ENCODE measurements at regions not wholly inside any gene's neighbourhood (a gene's known extent, or its start where the extent isn't known, plus 50 kb on each side); places are given as distances from the start of the nearest gene placed in this dataset.

GRCh38 chr9:110073356-110073905 is 134.5 kb downstream of the C9orf152 start:
- DNase-seq (ENCODE audit: low read depth in 2 of 2): no peak
- no peak overlapping the region for H3K4me3 ChIP-seq (replicated peaks in 1 of 2; ENCODE audit: low read depth in 2 of 2, low read length in 2 of 2)
- no peak for TF ChIP-seq CTCF (IDR thresholded peaks at IDR 0.05; ENCODE audit: low read depth, low read length)

GRCh38 chr9:110076894-110077725 is 130.8 kb downstream of the C9orf152 start:
- DNase-seq (ENCODE audit: low read depth in 2 of 2): peak; percentile 64 to 84
- no peak for TF ChIP-seq CTCF (IDR thresholded peaks at IDR 0.05; ENCODE audit: low read depth, low read length)
- no peak overlapping the region for H3K4me3 ChIP-seq (replicated peaks in 1 of 2; ENCODE audit: low read depth in 2 of 2, low read length in 2 of 2)

GRCh38 chr9:110077925-110078324 is 130.0 kb downstream of the C9orf152 start:
- no peak overlapping the region for H3K4me3 ChIP-seq (replicated peaks in 1 of 2; ENCODE audit: low read depth in 2 of 2, low read length in 2 of 2)
- DNase-seq (ENCODE audit: low read depth in 2 of 2): peak in 1 of 2 donors; percentile 47
- no peak for TF ChIP-seq CTCF (IDR thresholded peaks at IDR 0.05; ENCODE audit: low read depth, low read length)

GRCh38 chr9:110078604-110079003 is 129.4 kb downstream of the C9orf152 start:
- DNase-seq (ENCODE audit: low read depth in 2 of 2): no peak
- no peak overlapping the region for H3K4me3 ChIP-seq (replicated peaks in 1 of 2; ENCODE audit: low read depth in 2 of 2, low read length in 2 of 2)
- no peak for TF ChIP-seq CTCF (IDR thresholded peaks at IDR 0.05; ENCODE audit: low read depth, low read length)

- no peak overlapping the region for H3K4me3 ChIP-seq (replicated peaks in 1 of 2; ENCODE audit: low read depth in 2 of 2, low read length in 2 of 2)
- TF ChIP-seq CTCF (IDR thresholded peaks at IDR 0.05; ENCODE audit: low read depth, low read length): no peak
- peak; percentile 65 to 71 for DNase-seq (ENCODE audit: low read depth in 2 of 2)
Observed at GRCh38 chr9:110081395-110081794, 126.6 kb downstream of the C9orf152 start.

- H3K4me3 ChIP-seq (replicated peaks in 1 of 2; ENCODE audit: low read depth in 2 of 2, low read length in 2 of 2): no peak overlapping the region
- DNase-seq (ENCODE audit: low read depth in 2 of 2): no peak
- TF ChIP-seq CTCF (IDR thresholded peaks at IDR 0.05; ENCODE audit: low read depth, low read length): no peak
Observed at GRCh38 chr9:110083866-110084265, 124.1 kb downstream of the C9orf152 start.
